HEK293T (cell line): ENCODE measurements at regions not wholly inside any gene's neighbourhood (a gene's known extent, or its start where the extent isn't known, plus 50 kb on each side); places are given as distances from the start of the nearest gene placed in this dataset.

Source experiments
- ARNT ChIP-seq: fragments of 450-650 bp; IDR thresholded peaks from 2 replicates; pipeline ENCODE4 v1.6.1; 2017; ENCODE audit warnings: mild to moderate bottlenecking
- CTBP1 ChIP-seq: fragments of 450-650 bp; IDR thresholded peaks from 2 replicates; pipeline ENCODE4 v1.6.1; 2016; ENCODE audit warnings: borderline replicate concordance
- ELF4 ChIP-seq: fragments of 450-650 bp; IDR thresholded peaks from 2 replicates; pipeline ENCODE4 v1.6.1; 2017; ENCODE audit warnings: antibody characterized with exemption
- FOXA1 ChIP-seq: fragments of 450-650 bp; IDR thresholded peaks from 2 replicates; pipeline ENCODE4 v1.6.1; 2016; ENCODE audit warnings: mild to moderate bottlenecking
- FOXK2 ChIP-seq: fragments of 450-650 bp; IDR thresholded peaks from 2 replicates; pipeline ENCODE4 v1.6.1; 2016; ENCODE audit warnings: mild to moderate bottlenecking
- FOXM1 ChIP-seq: fragments of 450-650 bp; IDR thresholded peaks from 2 replicates; pipeline ENCODE4 v1.6.1; 2017; ENCODE audit warnings: mild to moderate bottlenecking, borderline replicate concordance
- HDGF ChIP-seq: fragments of 450-650 bp; IDR thresholded peaks from 2 replicates; pipeline ENCODE4 v1.6.1; 2017; ENCODE audit warnings: antibody characterized with exemption, borderline replicate concordance
- SUZ12 ChIP-seq: fragments of 450-650 bp; IDR thresholded peaks from 2 replicates; pipeline ENCODE4 v1.6.1; 2016; ENCODE audit warnings: mild to moderate bottlenecking
- ZNF384 ChIP-seq: fragments of 450-650 bp; IDR thresholded peaks from 2 replicates; pipeline ENCODE4 v1.6.1; 2016

GRCh38 chr10:128854204-128854603 lies 612.8 kb upstream of the MGMT start:
- TF ChIP-seq FOXA1 (no peak), FOXM1 (no peak), HDGF (no peak), FOXK2 (no peak), ARNT (no peak), CTBP1 (no peak), ELF4 (no peak), ZNF384 (no peak), SUZ12 (no peak)
